ENCODE measurements at regions not wholly inside any gene's neighbourhood (a gene's known extent, or its start where the extent isn't known, plus 50 kb on each side); places are given as distances from the start of the nearest gene placed in this dataset.
"Not testable (repeated sequence)": the region's sequence is repeated elsewhere in the genome, so short reads cannot be mapped to it uniquely, and the experiment has no call there.

DNA sequence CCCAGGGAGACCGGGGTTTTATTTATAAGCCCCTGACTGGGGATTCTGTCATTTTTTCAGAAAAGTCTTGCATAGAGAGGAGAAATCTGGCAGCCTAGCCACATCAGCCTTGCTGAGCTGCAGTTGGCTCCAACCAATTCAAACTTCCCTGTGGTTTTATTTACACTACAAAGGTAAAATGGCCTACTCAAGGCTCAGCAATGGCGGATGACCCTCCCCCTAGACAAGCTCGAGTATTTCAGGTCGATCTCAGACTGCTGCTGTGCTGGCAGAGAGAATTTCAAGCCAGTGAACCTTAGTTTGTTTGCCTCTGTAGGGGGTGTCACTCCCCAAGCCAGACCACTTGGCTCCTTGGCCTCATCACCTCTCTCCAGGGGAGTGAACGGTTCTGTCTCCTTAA, 52.9 kb downstream of the CDY2A start:
- not testable (repeated sequence) for H3K27ac Mint-ChIP-seq; H3K4me1 Mint-ChIP-seq (ENCODE audit: low read depth in 2 of 2); H3K27me3 Mint-ChIP-seq; H3K9me3 Mint-ChIP-seq; ATAC-seq (replicated peaks); H3K4me3 Mint-ChIP-seq; DNase-seq; H3K36me3 Mint-ChIP-seq (ENCODE audit: insufficient read depth)

DNA sequence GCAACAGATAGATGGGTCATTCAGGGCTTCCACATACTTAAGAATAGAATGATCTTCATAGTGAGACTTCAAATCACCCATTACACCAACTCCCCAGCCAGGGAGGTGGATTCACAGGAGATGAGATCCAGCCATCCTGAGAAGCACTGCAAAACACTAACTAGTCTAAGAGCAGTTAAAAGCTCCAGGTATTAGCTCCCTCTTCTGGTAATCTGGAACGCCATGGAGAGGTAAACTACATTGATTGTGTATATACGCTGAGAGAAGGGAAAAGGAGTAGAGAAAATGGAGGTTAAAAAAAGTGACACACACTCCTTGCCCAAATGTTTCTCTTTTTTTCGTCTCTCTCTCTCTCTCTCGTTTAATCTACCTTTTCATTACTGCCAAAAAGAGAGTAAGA, 60.3 kb downstream of the CDY2A start:
- H3K4me3 Mint-ChIP-seq; H3K4me1 Mint-ChIP-seq (ENCODE audit: low read depth in 2 of 2); H3K27me3 Mint-ChIP-seq; H3K36me3 Mint-ChIP-seq (ENCODE audit: insufficient read depth); DNase-seq; H3K9me3 Mint-ChIP-seq; H3K27ac Mint-ChIP-seq; ATAC-seq (replicated peaks): not testable (repeated sequence)

DNA sequence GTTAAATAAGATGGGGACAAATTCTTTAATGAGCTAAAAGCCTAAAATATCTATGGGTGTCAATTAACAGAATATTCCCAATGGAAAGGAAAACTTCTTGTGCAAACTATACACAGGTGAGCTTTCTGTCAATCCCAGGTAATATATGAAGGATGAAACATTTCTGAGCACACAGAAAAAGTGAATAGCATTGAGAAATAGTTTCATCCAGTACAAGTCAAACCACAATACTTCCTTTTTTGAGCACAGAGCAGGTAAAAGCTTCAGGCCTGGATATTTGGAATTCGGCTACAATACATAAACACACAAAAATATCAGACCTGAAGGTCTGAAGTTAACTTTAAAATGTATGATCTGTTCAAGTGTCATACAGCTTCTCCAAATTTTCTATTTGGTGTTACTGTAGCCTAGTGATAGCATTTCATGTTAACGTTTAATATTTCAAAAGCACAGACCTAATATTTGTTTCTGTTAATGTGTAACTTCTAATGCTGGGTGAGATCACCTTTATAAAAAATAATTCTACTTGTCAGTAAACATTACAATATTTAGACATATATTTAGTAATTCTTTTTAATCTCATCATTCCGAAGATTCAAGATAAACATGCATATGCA, 60.9 kb downstream of the CDY2A start:
- H3K9me3 Mint-ChIP-seq; H3K36me3 Mint-ChIP-seq (ENCODE audit: insufficient read depth); ATAC-seq (replicated peaks); H3K27me3 Mint-ChIP-seq; H3K4me3 Mint-ChIP-seq; H3K27ac Mint-ChIP-seq; DNase-seq; H3K4me1 Mint-ChIP-seq (ENCODE audit: low read depth in 2 of 2): not testable (repeated sequence)

DNA sequence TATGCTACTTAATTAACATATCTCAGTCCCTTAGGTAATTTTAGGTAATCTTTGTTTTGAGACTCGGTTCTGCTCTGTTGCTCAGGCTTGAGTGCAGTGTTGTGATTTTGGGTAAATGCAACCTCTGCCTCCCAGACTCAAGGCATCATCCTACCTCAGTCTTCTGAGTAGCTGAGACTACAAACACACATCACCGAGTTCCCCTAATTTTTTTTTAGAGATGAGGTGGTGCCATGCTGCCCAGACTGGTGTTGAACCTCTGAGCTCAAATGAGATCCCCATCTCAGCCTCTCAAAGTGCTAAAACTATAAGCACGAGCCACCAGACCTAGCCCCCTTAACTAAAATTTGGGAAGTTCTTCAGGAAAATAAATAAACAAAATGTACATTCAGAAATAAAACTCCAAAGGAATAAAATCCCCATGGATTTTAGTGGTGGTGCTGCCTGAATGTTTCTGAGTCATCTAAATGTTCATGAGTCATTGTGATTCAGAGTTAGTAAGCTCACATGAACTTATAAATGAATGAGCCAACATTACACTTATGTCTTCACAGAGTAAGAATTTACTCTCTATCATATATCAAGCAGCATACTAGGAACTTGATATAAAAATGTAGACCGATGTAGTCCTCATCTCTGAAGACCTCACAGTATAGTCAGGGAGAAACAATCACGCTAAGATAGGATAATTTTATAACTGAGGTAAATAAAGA, 62.5 kb downstream of the CDY2A start:
- not testable (repeated sequence) for H3K27me3 Mint-ChIP-seq; H3K4me1 Mint-ChIP-seq (ENCODE audit: low read depth in 2 of 2); H3K27ac Mint-ChIP-seq; DNase-seq; H3K36me3 Mint-ChIP-seq (ENCODE audit: insufficient read depth); H3K9me3 Mint-ChIP-seq; H3K4me3 Mint-ChIP-seq; ATAC-seq (replicated peaks)

DNA sequence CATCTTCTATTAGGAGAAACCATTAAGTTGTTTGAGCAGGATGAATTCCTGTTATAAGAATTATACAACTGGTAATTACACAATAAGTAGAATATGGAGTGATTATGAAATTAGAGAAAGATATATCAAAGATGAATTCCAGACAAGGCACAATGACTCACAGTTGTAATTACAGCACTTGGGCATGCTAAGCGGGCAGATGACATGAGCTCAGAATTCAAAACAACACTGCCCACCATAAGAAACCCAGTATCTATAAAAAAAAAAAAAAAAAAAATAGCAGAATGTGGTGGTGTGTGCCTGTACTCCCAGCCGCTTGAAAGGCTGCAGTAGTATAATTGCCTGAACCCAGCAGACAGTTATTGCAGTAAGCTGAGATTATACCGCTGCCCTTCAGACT, 67.4 kb downstream of the CDY2A start:
- H3K36me3 Mint-ChIP-seq (ENCODE audit: insufficient read depth); H3K4me3 Mint-ChIP-seq; H3K9me3 Mint-ChIP-seq; DNase-seq; ATAC-seq (replicated peaks); H3K27me3 Mint-ChIP-seq; H3K27ac Mint-ChIP-seq; H3K4me1 Mint-ChIP-seq (ENCODE audit: low read depth in 2 of 2): not testable (repeated sequence)

DNA sequence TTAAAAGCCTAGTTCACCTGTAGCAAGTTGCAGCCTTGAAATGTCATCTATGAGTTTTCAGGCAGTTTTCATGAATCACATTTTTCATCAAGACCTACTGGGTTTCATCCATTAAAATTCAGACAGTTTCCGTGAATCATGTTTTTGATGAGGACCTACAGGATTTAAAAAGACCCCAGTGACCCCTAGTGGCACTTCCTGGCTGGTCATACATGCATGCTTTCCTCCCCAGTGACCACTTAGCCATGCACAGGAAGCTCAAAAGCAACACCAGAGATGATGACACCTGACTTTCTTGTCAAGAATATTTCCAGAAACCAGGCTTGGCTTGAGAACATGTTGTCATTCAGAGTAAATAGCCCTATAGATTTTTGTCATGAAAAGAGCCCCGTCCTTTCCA, 80.1 kb downstream of the CDY2A start:
- not testable (repeated sequence) for H3K27ac Mint-ChIP-seq; H3K4me1 Mint-ChIP-seq (ENCODE audit: low read depth in 2 of 2); H3K4me3 Mint-ChIP-seq; ATAC-seq (replicated peaks); DNase-seq; H3K9me3 Mint-ChIP-seq; H3K36me3 Mint-ChIP-seq (ENCODE audit: insufficient read depth); H3K27me3 Mint-ChIP-seq

DNA sequence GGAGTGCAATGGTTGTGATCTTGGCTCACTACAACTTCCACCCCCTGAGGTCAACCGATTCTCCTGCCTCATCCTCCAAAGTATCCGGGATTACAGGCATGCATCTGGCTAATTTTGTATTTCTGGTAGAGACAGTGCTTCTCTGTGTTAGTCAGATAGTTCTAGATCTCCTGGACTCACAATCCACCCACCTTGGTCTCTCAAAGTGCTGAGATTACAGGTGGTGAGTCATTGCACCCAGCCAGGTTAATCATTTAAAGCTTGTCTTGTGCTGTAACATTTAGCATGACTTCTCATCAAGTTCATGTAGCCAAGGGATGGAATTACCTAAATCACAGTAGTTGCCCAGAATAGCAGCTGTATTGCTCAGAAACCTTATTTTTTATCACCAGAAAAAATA, 92.8 kb downstream of the CDY2A start:
- not testable (repeated sequence) for H3K9me3 Mint-ChIP-seq; H3K27me3 Mint-ChIP-seq; H3K4me1 Mint-ChIP-seq (ENCODE audit: low read depth in 2 of 2)

DNA sequence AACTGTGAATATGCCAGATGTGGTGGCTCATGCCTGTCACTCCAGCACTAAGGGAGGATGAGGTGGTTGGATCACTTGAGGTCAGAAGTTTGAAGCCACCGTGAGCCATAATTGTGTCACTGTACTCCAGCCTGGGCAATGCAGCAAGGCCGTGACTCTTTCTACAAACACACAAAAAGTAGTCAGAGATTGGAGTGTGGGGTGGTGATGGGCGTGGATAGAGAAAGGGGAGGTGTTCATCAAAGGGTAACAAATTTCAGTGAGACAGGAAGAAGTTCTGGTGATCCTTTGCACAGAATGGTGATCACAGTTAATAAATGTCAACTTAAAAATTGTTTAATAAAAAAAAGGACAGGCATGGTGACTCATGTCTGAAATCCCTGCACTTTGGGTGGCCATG, 112.1 kb downstream of the CDY2A start:
- not testable (repeated sequence) for H3K36me3 Mint-ChIP-seq (ENCODE audit: insufficient read depth); ATAC-seq (replicated peaks)

More for the DNA sequence above, 92.8 kb downstream of the CDY2A start:
- not testable (repeated sequence) for H3K36me3 Mint-ChIP-seq (ENCODE audit: insufficient read depth); H3K27ac Mint-ChIP-seq; H3K4me3 Mint-ChIP-seq; DNase-seq; ATAC-seq (replicated peaks)

DNA sequence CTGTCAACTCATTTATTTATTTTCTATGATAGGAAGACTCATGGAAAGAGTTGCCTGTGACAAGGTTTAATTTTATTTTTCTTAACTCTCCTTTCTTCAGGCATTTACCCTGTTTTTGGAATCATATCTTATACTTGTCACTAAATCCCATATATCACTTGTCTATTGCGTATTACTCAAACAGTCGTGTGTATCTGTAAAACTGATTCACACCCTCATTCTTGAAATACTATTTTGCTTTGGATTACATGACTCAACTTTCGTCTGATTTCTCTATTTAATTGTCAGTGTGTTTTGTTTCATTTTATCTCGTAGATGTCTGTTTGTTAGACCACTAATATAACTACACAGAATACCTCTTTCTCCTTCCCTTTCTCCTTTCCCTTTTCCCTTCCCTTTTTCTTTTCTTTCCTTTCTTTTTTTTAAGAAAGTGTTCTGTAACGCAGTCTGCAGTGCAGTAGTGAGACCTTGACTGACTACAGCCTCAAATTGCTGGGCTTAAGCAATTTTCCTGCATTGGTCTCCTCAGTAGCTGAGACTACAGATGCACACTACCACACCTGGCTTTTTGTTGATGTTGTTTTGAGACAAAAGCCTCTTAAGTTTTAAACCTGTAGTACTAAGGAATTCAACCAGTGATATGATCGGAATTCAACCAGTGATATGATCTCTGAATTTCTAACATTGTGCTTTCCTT, 113.9 kb downstream of the CDY2A start:
- not testable (repeated sequence) for ATAC-seq (replicated peaks); DNase-seq; H3K27ac Mint-ChIP-seq

More for the DNA sequence above, 112.1 kb downstream of the CDY2A start:
- H3K4me3 Mint-ChIP-seq; H3K9me3 Mint-ChIP-seq; H3K27ac Mint-ChIP-seq; H3K4me1 Mint-ChIP-seq (ENCODE audit: low read depth in 2 of 2); DNase-seq; H3K27me3 Mint-ChIP-seq: not testable (repeated sequence)

DNA sequence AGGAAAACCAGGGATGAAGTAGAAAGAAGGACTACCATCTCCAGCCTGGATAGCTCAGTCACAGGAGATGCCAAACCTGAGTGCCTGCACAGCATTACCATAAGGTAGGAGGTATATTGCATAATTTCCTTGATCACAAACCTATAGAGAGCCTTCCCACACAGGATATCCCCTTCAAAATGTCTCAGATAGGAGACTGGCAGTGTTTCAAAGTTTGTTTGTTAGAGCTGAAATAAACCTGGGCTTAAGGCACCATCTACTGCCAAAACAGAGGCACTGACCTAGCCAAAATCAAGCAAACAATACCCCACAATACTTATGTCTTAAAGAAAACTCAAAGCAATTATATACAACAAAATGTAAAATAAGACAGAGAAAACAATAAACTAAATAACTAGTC, 120.8 kb downstream of the CDY2A start:
- not testable (repeated sequence) for DNase-seq; H3K27me3 Mint-ChIP-seq; H3K4me1 Mint-ChIP-seq (ENCODE audit: low read depth in 2 of 2); H3K4me3 Mint-ChIP-seq; H3K9me3 Mint-ChIP-seq; ATAC-seq (replicated peaks); H3K36me3 Mint-ChIP-seq (ENCODE audit: insufficient read depth); H3K27ac Mint-ChIP-seq

More for the DNA sequence above, 113.9 kb downstream of the CDY2A start:
- not testable (repeated sequence) for H3K36me3 Mint-ChIP-seq (ENCODE audit: insufficient read depth); H3K4me3 Mint-ChIP-seq; H3K9me3 Mint-ChIP-seq; H3K27me3 Mint-ChIP-seq; H3K4me1 Mint-ChIP-seq (ENCODE audit: low read depth in 2 of 2)

DNA sequence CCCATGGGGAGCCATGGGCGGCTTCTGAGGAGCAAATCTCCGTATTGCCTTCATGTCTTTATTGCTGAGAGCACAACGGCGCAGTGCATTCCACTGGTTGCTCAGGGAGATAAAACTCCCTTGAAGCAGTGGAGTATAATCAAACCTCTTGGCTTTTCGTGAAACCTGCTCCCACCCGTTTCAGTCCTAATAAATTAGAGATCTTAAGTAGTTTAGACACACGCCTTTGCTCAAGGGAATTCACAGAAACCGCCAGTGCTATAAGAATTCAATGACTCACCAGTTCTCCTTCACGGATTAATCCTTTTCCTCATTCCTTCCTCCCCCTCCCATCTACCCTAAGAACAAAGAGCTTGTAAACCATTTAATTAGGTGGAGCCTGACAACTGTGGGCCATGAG, 127.0 kb downstream of the CDY2A start:
- H3K27ac Mint-ChIP-seq; ATAC-seq (replicated peaks); H3K27me3 Mint-ChIP-seq; H3K4me1 Mint-ChIP-seq (ENCODE audit: low read depth in 2 of 2); H3K4me3 Mint-ChIP-seq; DNase-seq; H3K36me3 Mint-ChIP-seq (ENCODE audit: insufficient read depth); H3K9me3 Mint-ChIP-seq: not testable (repeated sequence)

DNA sequence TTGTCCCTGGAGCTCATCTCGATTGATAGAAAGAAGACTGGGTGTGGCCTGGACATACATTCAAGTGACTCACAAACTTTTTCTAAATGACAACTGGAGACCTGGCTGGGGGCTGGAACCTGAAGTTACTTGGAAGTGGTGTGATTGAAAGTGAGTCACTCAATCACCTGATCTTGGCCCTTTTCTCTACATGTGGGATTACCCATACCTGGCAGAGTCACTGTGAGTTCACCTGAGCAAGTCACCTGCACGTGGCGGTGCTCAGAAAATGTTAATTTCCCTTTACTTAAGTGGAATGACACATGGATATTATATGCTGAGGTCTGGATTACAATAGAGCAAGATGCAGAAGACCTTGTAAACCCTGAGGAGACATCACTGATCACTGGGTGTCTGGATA, 140.2 kb downstream of the CDY2A start:
- DNase-seq; H3K9me3 Mint-ChIP-seq; ATAC-seq (replicated peaks); H3K27me3 Mint-ChIP-seq; H3K27ac Mint-ChIP-seq; H3K36me3 Mint-ChIP-seq (ENCODE audit: insufficient read depth); H3K4me3 Mint-ChIP-seq; H3K4me1 Mint-ChIP-seq (ENCODE audit: low read depth in 2 of 2): not testable (repeated sequence)

DNA sequence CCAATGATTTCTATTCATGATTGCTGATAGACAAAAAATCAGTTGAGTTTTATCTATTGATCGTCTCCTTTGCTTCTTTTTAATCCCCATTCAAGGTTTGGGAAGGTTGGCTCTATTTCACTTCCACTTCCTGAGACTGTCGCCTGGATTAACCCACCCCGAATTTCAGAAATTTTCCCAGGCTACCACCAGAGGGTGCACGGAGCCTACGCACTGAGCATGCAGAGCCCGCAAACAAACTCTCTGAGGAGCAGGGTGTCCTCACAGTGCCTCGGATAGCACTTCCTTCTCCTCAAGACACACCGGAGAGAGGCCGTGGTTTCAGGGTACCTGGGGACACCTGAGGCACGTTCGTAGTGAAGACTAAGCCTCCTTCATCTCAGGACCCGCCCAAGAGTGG, 150.5 kb downstream of the CDY2A start:
- H3K36me3 Mint-ChIP-seq (ENCODE audit: insufficient read depth); ATAC-seq (replicated peaks); H3K9me3 Mint-ChIP-seq; H3K4me3 Mint-ChIP-seq; H3K27ac Mint-ChIP-seq; DNase-seq; H3K4me1 Mint-ChIP-seq (ENCODE audit: low read depth in 2 of 2); H3K27me3 Mint-ChIP-seq: not testable (repeated sequence)
